ENCODE measurements at regions not wholly inside any gene's neighbourhood (a gene's known extent, or its start where the extent isn't known, plus 50 kb on each side); places are given as distances from the start of the nearest gene placed in this dataset.

GRCh38 chr12:68422956-68423574 is 90.9 kb upstream of the MDM1 start:
- no peaks in the 10 kb centered on the region for H3K9me3 ChIP-seq (ENCODE audit: low read length)
- H3K79me2 ChIP-seq (ENCODE audit: insufficient read depth, low read length) = no peaks in the 10 kb centered on the region
- no peaks in the 10 kb centered on the region for H3K36me3 ChIP-seq (ENCODE audit: insufficient read depth, low read length)

DNA sequence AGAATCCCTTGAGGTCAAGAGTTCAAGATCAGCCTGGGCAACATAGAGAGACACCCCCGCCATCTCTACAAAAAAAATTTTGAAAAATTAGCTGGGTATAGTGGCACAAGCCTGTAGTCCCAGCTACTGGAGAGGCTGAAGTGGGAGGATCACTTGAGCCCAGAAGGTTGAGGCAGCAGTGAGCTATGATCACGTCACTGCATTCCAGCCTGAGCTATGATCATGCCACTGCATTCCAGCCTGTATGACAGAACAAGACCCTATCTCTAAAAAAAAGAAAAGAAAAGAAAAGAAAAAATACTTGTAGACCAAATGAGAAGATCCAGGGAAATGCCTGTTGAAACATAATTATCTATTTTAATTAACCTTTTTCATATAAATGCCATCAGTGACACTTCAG is 93.8 kb upstream of the MDM1 start:
- no peak overlapping the region for H3K4me2 ChIP-seq (ENCODE audit: low read length)
- no peak overlapping the region for H3K4me3 ChIP-seq (ENCODE audit: low read depth, low read length, poor library complexity, severe bottlenecking)
- no peak overlapping the region for H3K27ac ChIP-seq (ENCODE audit: low read depth, low read length, poor library complexity, severe bottlenecking)
- no peaks in the 10 kb centered on the region for H3K9me2 ChIP-seq (ENCODE audit: low read depth, low read length)
- no peaks in the 10 kb centered on the region for H4K20me1 ChIP-seq (ENCODE audit: insufficient read depth, low read length)
- H3F3A ChIP-seq (ENCODE audit: insufficient read depth, low read length) = no peaks in the 10 kb centered on the region
- H3K9ac ChIP-seq (ENCODE audit: low read length) = no peak overlapping the region
- no peaks in the 10 kb centered on the region for H3K27me3 ChIP-seq (ENCODE audit: insufficient read depth, low read length)
- no peaks in the 10 kb centered on the region for H3K79me2 ChIP-seq (ENCODE audit: insufficient read depth, low read length)
- no peak overlapping the region for H2AFZ ChIP-seq (ENCODE audit: low read length)
- TF ChIP-seq EZH2 (IDR thresholded peaks at IDR 0.05; ENCODE audit: borderline replicate concordance, low read length) = no peak
- no peak for TF ChIP-seq CTCF (IDR thresholded peaks at IDR 0.05; ENCODE audit: low read length)
- H3K9me3 ChIP-seq (ENCODE audit: low read length) = no peaks in the 10 kb centered on the region
- H3K4me1 ChIP-seq (ENCODE audit: insufficient read depth, low read length, severe bottlenecking) = no peaks in the 10 kb centered on the region
- no peaks in the 10 kb centered on the region for H3K36me3 ChIP-seq (ENCODE audit: insufficient read depth, low read length)

More at GRCh38 chr12:68422956-68423574, 90.9 kb upstream of the MDM1 start:
- Histone ChIP-seq H3K4me1 (ENCODE audit: insufficient read depth, low read length, severe bottlenecking) (no peaks in the 10 kb centered on the region), H3K27ac (ENCODE audit: low read depth, low read length, poor library complexity, severe bottlenecking) (no peak overlapping the region), H3K9me2 (ENCODE audit: low read depth, low read length) (no peaks in the 10 kb centered on the region), H3K9ac (ENCODE audit: low read length) (no peak overlapping the region), H3K27me3 (ENCODE audit: insufficient read depth, low read length) (no peaks in the 10 kb centered on the region), H4K20me1 (ENCODE audit: insufficient read depth, low read length) (no peaks in the 10 kb centered on the region), H3K4me3 (ENCODE audit: low read depth, low read length, poor library complexity, severe bottlenecking) (no peak overlapping the region), H2AFZ (ENCODE audit: low read length) (no peak overlapping the region), H3F3A (ENCODE audit: insufficient read depth, low read length) (no peaks in the 10 kb centered on the region), H3K4me2 (ENCODE audit: low read length) (no peak overlapping the region)
- no peak for TF ChIP-seq EZH2 (IDR thresholded peaks at IDR 0.05; ENCODE audit: borderline replicate concordance, low read length)
- no peak for TF ChIP-seq CTCF (IDR thresholded peaks at IDR 0.05; ENCODE audit: low read length)

GRCh38 chr12:68428211-68428610 is 96.0 kb upstream of the MDM1 start:
- H3K79me2 ChIP-seq (ENCODE audit: insufficient read depth, low read length) = no peaks in the 10 kb centered on the region
- no peak overlapping the region for H3K4me2 ChIP-seq (ENCODE audit: low read length)
- no peaks in the 10 kb centered on the region for H4K20me1 ChIP-seq (ENCODE audit: insufficient read depth, low read length)
- H3K36me3 ChIP-seq (ENCODE audit: insufficient read depth, low read length) = no peaks in the 10 kb centered on the region
- no peak for TF ChIP-seq EZH2 (IDR thresholded peaks at IDR 0.05; ENCODE audit: borderline replicate concordance, low read length)
- TF ChIP-seq CTCF (IDR thresholded peaks at IDR 0.05; ENCODE audit: low read length) = no peak
- no peak overlapping the region for H3K9ac ChIP-seq (ENCODE audit: low read length)
- H3K4me3 ChIP-seq (ENCODE audit: low read depth, low read length, poor library complexity, severe bottlenecking) = no peak overlapping the region
- no peaks in the 10 kb centered on the region for H3F3A ChIP-seq (ENCODE audit: insufficient read depth, low read length)
- no peaks in the 10 kb centered on the region for H3K9me2 ChIP-seq (ENCODE audit: low read depth, low read length)
- no peak overlapping the region for H2AFZ ChIP-seq (ENCODE audit: low read length)
- H3K4me1 ChIP-seq (ENCODE audit: insufficient read depth, low read length, severe bottlenecking) = no peaks in the 10 kb centered on the region
- no peaks in the 10 kb centered on the region for H3K27me3 ChIP-seq (ENCODE audit: insufficient read depth, low read length)
- no peak overlapping the region for H3K27ac ChIP-seq (ENCODE audit: low read depth, low read length, poor library complexity, severe bottlenecking)
- no peaks in the 10 kb centered on the region for H3K9me3 ChIP-seq (ENCODE audit: low read length)
